GM11168 (cell line): ENCODE measurements at regions not wholly inside any gene's neighbourhood (a gene's known extent, or its start where the extent isn't known, plus 50 kb on each side); places are given as distances from the start of the nearest gene placed in this dataset.

Experiments
- in situ Hi-C: fragments of 300-500 bp; cut with MboI; formaldehyde crosslinking; loops from one replicate; pipeline ENCODE4 v1.12.0; 2022; ENCODE audit warnings: low sequenced_read_pairs; ENCODE audit not compliant: unreplicated experiment

DNA sequence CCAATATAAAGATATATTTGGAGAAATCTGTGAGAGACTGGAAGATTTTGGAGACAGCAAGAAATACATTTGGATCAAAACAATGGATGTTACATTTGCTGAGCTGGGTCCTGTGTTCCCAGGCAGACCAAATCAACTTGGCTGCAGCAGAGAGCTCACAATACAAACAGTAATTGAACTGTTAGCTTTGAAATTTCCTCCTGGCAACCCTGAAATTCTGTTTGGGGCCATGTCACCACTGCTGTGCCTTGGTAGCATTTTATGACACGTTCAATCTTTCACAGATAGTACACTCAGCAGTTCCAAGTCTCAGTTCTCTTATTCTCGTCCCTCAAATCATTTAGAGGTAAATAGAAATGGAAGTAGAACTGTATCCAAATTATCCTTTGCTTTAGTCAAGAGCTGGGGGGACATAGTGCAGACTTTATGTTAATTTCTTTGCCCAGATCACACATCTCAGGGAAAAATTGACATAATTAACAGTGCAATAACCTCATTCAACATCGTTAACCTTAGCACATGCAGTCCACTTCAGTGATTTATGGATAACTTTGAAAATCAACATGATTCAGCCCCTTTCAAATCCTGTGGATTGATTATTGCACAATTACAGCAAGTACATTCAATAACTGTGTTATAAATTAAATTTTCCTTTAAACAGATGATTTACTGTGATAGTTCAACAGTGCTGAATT is 277.4 kb upstream of the MC4R start:
- in situ Hi-C loops = no loop called here

DNA sequence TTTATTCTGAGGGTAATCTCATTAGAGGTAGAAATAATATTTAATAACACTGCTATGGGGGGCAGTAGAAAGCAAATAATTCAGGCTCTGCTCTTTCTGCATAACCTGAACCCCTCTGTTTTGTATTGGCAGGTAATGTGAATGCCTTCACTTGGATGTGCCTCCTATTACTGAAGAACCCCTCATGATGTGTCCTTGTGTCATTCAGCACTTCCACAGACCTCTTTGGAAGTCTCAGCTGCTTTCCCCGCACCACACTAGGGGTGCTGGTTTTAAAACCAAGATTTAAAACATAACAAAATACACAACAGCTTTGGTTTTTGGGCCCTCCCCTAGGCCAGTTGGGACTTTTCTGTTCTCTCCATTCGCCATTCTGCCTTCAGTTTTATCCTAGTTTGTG is 281.7 kb upstream of the MC4R start:
- in situ Hi-C loops = no loop called here

DNA sequence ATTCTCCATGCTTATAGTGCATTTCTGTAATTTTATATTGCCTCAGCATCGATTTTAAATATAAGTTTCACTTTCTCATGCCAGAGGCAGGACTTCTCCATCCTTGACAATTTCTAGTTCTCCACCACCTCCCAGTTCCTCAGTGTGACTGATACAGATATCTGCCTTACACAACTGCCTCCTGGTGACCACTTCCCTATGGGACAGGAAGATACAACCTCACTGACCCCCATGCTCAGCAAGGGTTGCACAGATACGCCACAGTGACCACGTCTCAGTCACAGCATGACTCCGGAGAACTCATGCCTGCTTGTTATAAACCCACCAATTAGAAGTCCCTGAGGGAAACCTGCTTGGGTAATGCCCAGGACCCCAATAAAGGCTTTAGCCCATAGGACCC is 284.0 kb upstream of the MC4R start:
- in situ Hi-C loops = no loop called here

DNA sequence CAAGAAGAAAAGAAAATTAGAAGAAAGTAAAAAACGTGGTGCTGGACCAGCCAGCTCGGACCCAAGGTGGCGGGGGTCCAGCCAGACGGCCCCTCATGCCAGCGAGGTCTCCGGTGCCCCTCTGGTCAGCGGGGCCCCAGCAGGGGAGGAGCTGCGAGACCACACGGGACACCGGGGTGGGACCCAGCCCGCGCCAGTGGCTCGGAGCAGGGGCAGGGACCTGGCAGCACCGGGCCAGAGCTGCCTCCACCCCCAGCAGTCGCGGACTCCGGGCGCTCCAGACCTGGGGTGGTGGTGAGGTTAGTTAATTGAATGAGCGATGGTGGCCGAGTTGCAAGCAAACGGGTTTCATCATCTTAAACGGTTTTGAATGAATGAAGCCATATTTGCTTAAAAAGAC is 289.9 kb upstream of the MC4R start:
- in situ Hi-C loops = no loop called here

DNA sequence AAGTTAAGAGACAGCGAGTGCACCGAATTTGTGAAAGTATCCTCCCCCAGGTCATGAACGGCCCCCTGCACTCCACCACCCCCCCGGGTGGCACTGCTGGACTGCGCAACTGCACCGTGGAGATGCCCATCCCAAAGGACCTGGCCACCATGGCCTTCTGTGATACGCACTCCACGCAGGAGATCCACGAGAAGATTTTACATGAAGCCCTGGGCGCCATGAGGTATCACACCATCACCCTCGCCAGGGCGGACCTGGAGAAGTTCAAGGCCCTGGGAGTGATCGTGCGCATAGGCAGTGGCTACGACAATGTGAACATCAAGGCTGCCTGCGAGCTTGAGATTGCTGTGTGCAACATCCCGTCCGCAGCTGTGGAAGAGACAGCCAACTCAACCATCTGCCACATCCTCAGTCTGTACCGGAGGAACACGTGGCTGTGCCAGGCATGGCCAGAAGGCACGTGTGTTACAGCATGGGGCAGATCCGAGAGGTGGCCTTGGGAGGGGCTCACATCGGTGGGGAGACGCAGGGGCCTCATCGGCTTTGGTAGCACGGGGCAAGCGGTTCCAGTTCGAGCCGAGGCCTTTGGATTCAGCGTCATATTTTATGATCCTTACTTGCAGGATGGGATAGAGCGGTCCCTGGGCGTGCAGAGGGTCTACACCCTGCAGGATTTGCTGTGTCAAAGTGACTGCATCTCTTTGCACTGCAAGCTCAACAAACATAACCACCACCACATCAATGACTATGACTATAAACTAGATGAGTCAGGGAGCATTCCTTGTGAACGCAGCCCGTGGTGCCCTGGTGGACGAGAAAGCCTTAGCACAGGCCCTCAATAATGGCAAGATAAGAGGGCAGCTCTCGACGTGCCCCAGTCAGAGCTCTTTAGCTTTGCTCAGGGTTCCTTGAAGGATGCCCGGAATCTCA is 290.8 kb upstream of the MC4R start:
- in situ Hi-C loops = no loop called here

DNA sequence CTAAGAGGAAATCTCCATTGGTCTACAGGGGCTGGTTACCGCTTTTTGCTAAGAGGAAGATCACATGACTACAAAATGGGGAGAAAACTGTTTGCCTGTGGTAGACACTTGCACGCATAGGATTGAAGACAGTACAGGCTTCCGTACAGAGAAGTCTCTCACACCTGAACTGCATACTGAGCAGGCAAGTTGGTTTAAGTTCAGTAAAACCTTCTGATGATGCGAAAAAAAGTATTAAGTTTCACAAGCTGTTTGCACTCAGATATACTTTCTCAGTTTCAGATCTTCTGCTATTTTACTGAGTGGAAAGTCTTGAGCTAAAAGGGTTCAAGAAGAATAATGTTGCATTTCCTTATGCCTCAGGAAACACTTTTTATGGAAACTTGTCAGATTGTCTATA is 292.2 kb upstream of the MC4R start:
- in situ Hi-C loops = no loop called here

DNA sequence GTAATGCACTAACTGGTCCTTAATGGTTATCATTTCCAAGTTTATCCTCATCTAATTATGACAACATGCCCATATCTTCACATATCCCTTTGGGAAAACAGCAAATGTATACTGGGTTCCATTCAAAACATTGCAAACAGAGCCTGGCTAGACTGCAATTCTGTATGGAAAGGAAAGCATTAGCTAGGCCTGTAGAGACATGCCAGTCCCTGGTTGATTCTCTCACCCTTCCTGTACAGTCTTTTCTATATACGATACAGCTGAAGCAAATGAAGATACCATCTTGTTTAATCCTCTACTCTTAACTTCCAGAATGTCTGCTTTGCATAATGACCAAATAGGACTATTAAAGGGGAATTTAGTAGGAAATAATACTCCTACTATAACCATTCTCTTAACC is 294.4 kb upstream of the MC4R start:
- in situ Hi-C loops = no loop called here

DNA sequence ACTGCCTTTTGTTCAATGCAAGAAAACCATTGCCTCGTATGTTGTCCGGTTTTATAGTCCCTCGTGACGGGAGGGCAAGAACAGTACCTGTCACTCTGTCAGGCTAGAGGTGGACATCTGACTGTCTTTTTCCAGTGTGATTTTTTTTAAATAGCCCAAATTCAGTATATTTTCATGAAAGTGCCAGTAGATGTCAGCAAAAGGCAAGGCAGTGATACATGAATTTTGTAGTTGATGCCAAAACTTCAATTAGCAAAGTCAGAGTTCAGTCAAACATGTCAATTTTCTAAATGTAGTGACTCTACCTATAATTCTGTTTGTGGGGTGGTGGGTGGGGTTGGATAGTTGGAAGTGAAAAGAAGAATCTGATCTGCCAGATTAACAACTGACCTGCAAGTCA is 296.0 kb upstream of the MC4R start:
- in situ Hi-C loops = no loop called here

DNA sequence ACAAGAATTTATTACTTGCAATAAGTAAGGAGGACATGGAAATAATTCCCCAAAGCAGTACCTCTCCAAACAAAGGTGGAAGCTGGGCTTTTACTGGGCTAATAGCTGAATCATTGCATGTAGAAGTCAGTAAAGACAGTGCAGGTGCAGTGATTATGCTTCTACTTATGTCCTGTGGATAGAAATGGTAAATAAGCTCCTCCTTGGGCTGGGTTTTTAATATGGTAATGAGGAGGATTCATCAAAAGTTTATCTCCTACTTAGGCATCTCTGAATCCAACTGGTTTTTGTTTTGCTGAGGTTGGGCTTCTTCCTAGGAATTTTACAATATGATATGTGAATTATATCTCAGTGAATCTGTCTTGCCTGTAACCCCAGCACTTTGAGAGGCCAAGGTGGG is 297.4 kb upstream of the MC4R start:
- in situ Hi-C loops = no loop called here

DNA sequence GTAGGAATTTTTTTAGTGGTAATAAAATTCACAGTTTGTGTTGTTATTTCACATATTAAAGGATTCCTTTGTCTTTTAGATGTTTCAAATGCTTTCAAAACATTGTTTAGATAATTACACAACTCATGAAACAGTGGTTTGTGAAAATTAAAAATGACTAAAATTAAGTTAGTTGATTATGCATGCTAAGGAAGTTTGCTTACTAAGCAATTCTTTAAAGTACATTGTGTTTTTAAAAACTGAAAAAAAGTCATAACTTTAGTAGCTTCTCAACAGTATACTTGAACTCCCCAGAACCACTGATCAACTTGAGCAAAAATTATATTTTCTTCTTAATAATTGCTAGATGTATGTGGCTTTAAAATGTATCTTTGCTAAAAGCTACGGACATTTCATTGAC is 298.4 kb upstream of the MC4R start:
- in situ Hi-C loops = no loop called here

DNA sequence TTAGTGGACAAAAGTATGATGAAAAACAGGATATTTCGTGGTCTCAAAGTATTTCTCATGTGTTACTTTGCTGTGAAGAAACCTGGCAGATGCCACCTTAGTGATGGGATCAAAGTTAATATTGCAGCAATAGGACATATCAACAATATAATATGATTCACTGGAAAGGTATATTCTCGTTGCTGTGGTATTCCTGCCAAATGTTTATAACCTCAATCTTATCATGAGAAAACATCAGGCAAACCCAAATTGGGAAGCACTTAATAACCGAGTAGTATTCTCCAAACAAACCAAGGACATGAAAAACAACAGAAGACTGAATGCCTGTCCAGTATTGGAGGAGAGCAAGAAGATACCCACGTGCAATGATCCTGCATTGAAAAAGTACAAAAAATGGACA is 302.6 kb upstream of the MC4R start:
- in situ Hi-C loops = no loop called here

DNA sequence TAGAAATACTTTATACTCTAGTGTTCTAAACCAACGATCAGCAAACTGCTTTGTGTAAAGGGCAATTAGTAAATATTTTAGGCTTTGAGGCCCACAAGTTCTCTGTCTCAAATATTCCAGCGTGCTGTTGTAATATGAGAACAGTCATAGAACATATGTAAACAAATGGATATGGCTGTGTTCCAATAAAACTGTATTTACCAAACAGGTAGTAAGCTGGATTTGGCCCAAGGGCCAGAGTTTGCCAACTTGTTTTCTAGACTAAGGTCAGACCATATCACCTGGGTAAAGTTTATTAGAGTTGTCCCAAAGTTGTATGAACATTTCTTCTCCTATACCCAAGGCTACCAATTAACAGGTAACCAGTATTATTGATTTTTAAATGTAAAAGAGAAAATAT is 303.2 kb upstream of the MC4R start:
- in situ Hi-C loops = no loop called here

DNA sequence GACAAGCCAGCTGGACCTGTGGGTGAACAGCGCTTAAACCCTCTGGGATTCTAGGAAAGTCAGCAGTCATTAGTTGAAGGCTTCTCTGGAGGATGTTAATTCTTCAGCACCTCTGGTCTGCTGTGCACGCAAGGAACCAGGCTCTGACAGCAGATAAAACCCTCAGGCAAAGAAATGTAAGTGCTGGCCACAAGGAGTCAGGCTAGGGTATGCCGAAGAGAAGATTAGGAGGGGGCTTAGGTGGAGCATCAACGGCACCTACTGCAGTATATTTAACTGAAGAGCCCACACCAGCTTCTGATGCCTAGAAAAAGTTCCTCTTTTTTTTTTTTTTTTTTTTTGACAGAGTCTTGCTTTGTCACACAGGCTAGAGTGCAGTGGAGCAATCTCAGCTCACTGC is 304.2 kb upstream of the MC4R start:
- in situ Hi-C loops = no loop called here

DNA sequence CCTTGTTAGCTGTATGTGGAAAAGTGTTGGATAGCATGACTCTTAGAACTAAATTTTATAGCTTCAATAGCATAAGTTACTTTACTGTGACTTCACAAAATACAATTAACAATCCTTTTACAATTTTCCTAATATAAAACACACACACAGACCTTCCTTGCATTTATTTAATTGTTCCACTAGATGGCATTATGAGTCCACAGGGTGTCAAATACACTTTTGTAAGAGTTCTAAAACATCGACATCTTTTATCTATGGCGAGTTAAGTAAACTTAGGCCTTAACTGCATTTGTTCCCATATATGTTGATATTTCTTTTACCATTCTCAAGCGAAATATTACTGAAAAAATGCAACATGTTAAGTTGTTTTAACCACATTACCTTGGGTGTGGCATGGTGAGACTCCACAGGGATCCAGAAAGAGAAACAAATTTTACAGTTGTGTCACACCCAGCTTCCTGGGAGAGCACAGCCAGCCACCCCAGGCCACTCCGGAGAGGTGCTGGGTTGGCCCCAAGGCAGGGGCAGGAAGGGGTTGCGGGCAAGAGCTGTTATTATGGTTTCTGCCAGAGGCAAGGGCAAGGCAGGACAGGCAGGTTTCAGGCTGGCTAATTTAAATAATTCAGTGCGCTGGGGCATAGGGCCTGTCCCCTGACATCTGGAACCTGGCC is 312.4 kb upstream of the MC4R start:
- in situ Hi-C loops = no loop called here

DNA sequence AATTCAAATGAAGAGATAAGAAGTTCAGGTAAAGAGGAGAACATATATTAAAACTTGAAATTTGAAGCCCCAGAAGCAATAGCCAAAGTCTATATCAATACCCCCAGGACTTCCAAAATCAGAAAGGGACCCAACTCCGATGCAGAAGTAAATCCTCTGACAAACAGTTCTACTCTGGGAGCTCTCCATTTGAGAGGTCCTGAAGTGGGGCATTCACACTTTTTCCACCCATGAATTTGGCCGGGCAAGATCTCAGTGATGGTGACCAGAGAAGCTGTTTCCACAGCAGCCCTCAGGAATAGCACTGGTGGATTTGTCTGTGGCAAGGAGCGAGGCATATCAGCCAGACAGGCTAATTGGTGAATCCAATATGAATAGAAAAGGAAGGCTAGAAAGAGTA is 313.6 kb upstream of the MC4R start:
- in situ Hi-C loops = no loop called here

DNA sequence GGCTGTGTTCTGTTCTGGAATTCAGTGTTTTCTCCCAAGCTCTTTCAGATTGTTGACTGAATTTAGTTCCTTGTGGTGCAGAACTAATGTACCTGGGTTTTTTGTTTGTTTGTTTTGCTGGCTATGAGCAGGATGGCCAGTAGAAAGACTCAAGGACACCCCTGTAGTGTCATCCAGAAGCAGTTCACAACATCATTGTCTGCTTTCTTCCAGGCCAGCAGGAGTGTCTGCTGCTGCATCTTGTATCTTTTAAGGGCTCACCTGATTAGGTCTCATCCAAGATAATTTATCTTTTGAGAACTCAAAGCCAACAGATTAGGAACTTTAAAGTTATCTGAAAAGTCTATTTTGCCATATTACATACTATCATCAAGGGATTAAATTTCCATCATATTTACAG is 318.5 kb upstream of the MC4R start:
- in situ Hi-C loops = no loop called here

DNA sequence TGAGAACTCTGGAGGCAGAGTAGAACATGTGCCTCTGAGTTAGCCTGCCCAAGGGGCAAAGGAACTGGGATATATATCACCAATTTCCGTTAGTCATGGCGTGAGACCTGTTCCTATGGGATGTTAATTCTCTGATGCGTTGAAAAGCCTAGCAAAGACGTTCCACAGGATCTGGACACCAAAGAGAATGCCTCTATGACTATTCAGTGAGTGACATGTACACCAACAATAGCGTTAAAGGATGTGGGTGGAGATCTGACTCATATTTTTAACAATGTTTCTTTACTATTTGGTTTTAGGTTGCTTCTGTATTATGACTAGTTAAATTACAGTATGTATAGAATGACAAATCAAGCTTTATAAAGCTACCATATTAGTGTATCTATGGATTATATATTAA is 320.9 kb upstream of the MC4R start:
- in situ Hi-C loops = no loop called here

DNA sequence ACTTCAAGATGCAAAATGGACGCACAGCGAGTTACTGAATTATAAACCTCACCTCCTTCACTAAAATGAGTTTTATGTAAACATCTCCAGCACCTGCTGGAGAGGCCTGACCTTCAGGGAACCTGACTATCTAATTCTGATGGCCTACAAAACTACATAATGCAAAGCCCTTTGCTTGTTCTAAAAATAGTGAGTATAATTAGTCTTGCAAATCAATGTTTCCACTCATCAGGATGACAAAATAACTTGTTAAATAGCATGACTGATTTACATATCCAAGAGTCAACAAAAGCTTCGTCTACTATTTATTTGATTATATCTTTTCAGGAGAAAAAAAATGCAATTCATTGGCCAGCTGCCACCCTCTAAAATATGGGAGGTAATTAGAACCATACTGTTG is 326.3 kb upstream of the MC4R start:
- in situ Hi-C loops = no loop called here

DNA sequence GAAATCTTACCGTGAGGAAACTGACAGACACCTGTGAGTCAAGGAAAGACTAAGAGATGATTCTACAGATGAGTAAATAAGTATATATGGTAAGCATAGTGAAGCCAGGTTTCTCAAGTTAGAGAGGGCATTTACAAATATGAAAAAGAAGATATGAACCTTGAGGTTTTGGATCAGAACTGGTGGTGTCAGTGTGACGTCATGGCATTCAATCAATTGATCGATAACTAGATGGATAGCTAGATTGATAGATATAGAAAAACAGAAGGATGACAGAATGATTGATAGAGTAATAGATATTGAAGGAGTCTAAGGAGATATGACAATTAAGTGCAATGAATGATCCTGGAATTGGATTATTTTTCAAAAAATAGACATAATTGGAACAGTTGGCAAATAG is 350.2 kb upstream of the MC4R start:
- in situ Hi-C loops = no loop called here

DNA sequence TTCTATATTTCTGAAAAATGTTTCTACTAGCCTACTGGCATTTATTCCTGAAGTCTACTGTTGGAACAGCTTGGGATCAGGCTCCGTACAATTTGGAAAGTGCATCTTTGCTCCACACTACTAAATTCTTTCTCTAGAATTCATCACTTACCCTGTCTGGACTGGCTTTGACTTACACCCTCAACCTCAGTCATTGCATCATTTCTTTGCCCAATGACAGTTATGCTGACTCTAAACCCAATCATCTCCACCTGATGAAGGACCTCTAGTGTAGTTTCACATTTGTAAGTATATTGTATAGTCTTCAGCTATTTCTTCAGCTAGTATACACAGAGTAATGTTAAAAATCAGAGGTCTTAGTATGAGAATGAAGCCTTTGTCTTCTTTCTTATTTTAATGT is 359.6 kb upstream of the MC4R start:
- in situ Hi-C loops = no loop called here

DNA sequence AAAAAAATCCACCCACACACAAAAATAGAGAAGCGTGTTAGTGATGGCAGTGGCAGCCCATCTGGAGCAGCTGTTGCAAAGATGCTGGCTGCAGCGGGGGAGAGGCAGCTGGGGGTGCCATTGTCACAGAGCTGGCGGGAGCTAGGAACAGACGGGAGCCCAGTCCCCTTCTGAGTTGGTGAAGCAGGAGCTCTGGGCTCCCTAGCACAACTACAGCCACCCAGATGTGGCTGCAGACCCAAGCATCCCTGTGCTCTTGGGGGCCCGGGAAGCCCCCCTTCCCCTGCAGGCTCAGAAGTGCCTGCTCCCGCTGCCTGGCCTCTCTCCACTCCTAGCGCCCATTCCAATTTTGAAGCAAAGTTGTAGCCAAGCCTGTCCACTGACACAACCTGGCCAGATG is 366.6 kb upstream of the MC4R start:
- in situ Hi-C loops = no loop called here
